IMR-90 (cell line): ENCODE measurements at regions not wholly inside any gene's neighbourhood (a gene's known extent, or its start where the extent isn't known, plus 50 kb on each side); places are given as distances from the start of the nearest gene placed in this dataset.

Experiments
- CEBPB ChIP-seq: IDR thresholded peaks from 2 replicates; pipeline ENCODE4 v1.6.1; 2012; ENCODE audit warnings: low read depth, low read length, improper control_type of control experiment
- MAZ ChIP-seq: IDR thresholded peaks from 2 replicates; pipeline ENCODE4 v1.6.1; 2012; ENCODE audit warnings: low read depth, mild to moderate bottlenecking, low read length, improper control_type of control experiment, moderate library complexity, borderline replicate concordance
- RAD21 ChIP-seq: IDR thresholded peaks from 2 replicates; pipeline ENCODE4 v1.6.1; 2012; ENCODE audit warnings: low read length, improper control_type of control experiment
- TF ChIP-seq, protein P1 (sequence below): conservative IDR thresholded peaks from 2 replicates; pipeline ENCODE4 v1.5.1; 2012; ENCODE audit warnings: mild to moderate bottlenecking, low read depth, low read length, improper control_type of control experiment

DNA sequence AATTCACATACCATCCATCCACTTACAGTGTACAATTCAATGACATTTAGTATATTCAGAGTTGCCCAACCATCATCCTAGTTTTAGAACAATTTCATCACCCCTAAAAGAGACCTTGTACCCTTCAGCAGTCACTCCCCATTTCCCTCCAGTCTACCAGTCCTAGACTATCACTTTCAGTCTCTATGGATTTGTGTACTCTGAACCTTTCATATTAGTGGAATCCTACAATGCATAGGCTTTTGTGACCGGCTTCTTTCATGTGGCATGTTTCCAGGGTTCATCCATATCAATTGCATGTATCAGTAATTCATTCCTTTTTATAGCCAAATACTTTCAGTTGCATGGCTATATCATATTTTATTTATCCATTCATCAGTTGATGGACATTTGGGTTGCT lies 53.5 kb upstream of the SEMA3E start:
- TF ChIP-seq RAD21 (no peak), CEBPB (no peak), MAZ (no peak)
- TF ChIP-seq, protein P1, sequence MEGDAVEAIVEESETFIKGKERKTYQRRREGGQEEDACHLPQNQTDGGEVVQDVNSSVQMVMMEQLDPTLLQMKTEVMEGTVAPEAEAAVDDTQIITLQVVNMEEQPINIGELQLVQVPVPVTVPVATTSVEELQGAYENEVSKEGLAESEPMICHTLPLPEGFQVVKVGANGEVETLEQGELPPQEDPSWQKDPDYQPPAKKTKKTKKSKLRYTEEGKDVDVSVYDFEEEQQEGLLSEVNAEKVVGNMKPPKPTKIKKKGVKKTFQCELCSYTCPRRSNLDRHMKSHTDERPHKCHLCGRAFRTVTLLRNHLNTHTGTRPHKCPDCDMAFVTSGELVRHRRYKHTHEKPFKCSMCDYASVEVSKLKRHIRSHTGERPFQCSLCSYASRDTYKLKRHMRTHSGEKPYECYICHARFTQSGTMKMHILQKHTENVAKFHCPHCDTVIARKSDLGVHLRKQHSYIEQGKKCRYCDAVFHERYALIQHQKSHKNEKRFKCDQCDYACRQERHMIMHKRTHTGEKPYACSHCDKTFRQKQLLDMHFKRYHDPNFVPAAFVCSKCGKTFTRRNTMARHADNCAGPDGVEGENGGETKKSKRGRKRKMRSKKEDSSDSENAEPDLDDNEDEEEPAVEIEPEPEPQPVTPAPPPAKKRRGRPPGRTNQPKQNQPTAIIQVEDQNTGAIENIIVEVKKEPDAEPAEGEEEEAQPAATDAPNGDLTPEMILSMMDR = no peak
